ENCODE measurements at regions not wholly inside any gene's neighbourhood (a gene's known extent, or its start where the extent isn't known, plus 50 kb on each side); places are given as distances from the start of the nearest gene placed in this dataset.
"Not testable (repeated sequence)": the region's sequence is repeated elsewhere in the genome, so short reads cannot be mapped to it uniquely, and the experiment has no call there.

DNA sequence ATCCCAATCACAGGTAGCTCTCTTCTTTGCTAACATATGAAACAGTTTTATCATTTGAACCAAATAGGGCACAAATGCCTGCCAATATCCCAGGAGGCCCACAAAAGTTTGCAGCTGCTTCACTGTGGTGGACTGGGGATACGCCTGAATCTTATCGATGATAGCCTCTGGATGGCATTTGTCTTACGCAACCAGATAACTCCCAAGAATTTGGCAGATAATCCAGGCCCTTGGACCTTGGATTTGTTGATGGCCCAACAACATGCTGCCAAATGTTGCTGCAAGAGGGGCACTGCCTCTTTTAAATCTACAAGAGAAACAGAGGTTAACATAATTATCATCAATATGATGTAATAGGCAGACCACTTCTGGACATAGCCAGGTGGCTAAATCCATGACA, 587.1 kb upstream of the LRRTM4 start:
- in situ Hi-C loops (cut with HindIII; ENCODE audit: low pct_unique_long_range_greater_than_20kb, low sequenced_read_pairs) = no loop called here
- no peak for DNase-seq (ENCODE audit: low read depth in 1 of 2, low spot score in 1 of 2)
- TF ChIP-seq JUND (IDR thresholded peaks at IDR 0.05; ENCODE audit: low read depth) = no peak

DNA sequence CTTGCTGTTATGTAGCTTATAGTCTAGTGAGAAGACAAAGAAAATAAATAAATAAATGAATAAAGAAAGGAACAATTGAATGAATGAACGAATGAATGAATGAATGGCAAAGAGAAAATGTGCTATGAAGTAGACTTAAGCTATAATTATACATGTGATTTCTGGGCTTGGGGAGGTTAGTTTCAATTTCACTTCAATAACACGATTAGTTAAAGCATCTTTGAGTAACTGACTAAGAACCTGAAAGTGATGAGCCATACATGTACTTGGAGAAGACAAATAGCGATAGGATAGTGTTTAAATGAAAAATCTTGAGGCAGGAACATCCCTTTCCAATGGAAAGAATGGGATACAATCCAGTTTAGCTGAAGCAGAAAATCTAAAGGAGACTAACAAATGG, 593.1 kb upstream of the LRRTM4 start:
- no peak for TF ChIP-seq JUND (IDR thresholded peaks at IDR 0.05; ENCODE audit: low read depth)
- in situ Hi-C loops (cut with HindIII; ENCODE audit: low pct_unique_long_range_greater_than_20kb, low sequenced_read_pairs) = no loop called here

DNA sequence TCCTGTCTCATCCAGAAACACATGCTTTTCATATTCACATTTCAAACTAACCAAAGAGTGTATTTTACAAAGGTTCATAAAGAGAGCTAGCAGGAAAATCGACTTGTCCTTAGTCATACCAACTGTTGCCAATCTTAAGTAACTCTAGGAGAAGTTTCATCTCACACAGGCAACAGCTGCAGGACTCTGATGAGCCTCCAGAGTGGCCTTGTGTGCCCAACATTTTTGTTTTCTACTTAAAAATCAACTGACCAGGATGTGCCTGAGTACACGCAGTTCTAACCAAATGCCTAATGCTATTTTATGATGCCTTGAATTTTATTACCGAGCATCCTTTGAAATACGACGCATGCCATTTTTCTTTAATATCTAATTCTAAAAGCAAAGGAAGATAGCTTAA, 595.9 kb upstream of the LRRTM4 start:
- in situ Hi-C loops (cut with HindIII; ENCODE audit: low pct_unique_long_range_greater_than_20kb, low sequenced_read_pairs) = no loop called here
- TF ChIP-seq JUND (IDR thresholded peaks at IDR 0.05; ENCODE audit: low read depth) = no peak
- no peak for DNase-seq (ENCODE audit: low read depth in 1 of 2, low spot score in 1 of 2)

More for the DNA sequence above, 593.1 kb upstream of the LRRTM4 start:
- no peak for DNase-seq (ENCODE audit: low read depth in 1 of 2, low spot score in 1 of 2)

DNA sequence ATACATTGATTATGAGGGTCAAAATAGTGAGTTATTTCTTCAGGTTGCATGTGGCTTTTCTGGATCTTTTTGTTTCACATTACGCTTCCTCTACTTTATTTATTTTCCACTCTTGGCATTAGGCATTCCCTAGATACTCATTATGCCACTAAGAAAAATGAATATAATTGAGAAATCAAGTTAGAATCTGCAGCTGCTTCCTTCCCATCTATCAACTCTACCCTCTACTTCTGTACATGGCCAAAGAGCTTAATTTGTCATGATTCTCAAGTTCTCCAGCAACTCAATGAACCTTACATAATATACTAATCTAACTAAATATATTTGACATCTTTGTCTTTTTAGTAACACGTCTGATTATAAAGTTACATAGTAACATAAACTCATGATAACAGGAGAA, 598.1 kb upstream of the LRRTM4 start:
- TF ChIP-seq JUND (IDR thresholded peaks at IDR 0.05; ENCODE audit: low read depth) = no peak
- DNase-seq (ENCODE audit: low read depth in 1 of 2, low spot score in 1 of 2) = no peak
- in situ Hi-C loops (cut with HindIII; ENCODE audit: low pct_unique_long_range_greater_than_20kb, low sequenced_read_pairs) = no loop called here

DNA sequence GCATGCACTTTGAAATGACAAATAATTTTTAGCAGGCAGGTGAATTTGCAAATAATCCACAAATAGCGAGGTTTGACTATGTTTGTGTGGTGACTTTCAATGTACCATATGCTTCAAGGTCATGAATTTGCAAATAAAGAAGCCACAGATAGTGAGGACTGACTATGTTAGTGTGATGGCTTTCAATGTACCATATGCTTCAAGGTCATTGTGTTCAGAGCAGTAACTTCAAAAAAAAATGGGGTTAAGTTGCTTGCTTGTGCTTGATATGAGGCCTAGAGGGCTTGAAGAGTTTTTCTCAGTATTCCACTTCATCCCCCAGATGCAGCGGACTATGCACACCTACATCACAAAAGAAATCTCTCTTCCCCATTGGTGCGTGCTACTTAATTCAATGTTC, 602.9 kb upstream of the LRRTM4 start:
- DNase-seq (ENCODE audit: low read depth in 1 of 2, low spot score in 1 of 2) = no peak
- in situ Hi-C loops (cut with HindIII; ENCODE audit: low pct_unique_long_range_greater_than_20kb, low sequenced_read_pairs) = no loop called here
- TF ChIP-seq JUND (IDR thresholded peaks at IDR 0.05; ENCODE audit: low read depth) = no peak

DNA sequence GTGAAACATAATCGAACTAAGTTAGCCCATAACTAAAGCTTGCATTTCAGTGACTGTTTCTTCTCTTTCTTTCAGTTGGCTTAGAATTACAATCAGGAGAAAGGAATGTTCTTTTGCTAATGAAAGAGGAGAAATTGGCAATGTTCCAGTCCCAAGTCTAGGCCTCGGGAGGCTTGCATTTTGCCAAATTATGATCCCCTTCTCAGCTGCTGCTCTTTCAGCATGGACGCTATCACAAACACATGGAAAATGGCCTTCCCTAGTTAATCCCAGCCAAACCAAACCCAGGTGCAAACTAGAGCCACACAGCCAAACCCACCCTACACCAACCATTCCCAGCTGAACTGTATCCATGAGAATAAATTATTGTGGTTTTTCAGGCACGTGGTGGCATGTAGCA, 605.2 kb upstream of the LRRTM4 start:
- no peak for TF ChIP-seq JUND (IDR thresholded peaks at IDR 0.05; ENCODE audit: low read depth)
- DNase-seq (ENCODE audit: low read depth in 1 of 2, low spot score in 1 of 2) = no peak
- in situ Hi-C loops (cut with HindIII; ENCODE audit: low pct_unique_long_range_greater_than_20kb, low sequenced_read_pairs) = no loop called here

DNA sequence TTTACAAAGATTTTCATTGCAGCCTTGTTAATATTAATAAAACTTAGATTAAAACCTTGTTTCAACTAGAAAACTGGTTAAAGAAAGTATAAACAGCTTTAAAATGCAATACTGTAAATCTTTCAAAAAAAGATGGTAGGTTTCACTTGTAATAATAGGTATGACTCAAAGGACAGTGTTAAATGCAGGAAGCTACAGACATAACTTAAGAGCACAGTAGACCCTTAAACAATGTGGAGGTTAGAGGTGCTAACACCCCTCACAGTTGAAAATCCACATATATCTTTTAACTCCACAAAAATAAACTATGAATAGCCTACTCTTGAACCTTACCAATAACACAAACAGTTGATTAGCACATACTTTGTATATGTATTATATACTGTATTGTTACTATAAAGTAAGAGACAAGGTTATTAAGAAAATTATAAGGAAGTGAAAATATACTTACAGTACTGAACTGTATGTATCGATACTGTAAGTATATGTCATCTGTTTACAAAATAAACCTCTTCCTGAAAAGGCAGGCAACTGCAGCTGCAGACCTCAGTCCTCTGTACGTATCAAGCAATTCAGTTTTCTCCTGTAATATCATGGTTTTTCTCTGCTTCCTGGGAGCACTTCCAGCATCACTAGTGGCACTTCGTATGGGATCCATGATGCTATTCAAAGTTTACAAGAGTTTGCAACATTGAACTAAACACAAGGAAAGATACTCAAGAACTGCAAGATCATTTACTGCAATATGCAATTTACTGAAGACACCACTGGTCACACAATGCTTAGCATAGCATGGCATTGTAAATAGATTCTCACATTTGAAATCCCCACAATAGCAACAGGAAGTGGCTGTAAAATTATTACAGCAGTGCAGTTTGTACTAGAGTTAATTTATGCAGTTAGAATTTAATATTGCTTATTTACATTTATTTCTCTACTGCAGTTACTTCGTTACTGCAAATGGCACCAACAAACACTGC, 610.5 kb upstream of the LRRTM4 start:
- no peak for DNase-seq (ENCODE audit: low read depth in 1 of 2, low spot score in 1 of 2)
- TF ChIP-seq JUND (IDR thresholded peaks at IDR 0.05; ENCODE audit: low read depth) = no peak
- in situ Hi-C loops (cut with HindIII; ENCODE audit: low pct_unique_long_range_greater_than_20kb, low sequenced_read_pairs) = no loop called here

DNA sequence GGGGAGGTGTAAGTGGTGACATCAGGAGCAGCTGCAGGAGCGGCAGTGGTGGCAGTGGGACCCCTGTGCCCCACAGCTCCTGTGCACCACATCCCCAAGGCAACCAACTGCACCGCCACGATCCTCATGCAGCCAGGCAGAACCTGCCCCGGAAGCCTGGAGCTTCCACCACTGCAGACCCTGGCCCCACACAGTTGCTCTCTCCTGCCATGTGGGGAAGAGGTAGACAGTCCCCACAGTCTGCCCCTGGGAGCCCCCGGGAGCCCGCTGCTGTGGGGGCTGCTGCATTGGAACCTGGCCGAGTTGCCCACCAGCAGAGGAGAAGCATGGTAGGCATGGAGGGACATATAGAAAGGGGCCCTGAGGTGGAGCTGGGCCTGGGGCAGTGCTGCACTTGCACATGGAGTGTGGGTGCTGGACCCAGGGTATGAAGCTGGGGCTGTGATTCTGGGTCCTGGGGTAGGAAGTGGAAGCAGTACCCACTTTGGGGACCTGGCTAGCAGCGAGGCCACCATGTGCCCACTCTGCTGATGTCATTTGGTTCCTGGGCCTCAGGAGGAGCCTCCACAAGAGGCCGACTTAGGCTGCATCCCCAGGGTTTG, 623.3 kb upstream of the LRRTM4 start:
- in situ Hi-C loops (cut with HindIII; ENCODE audit: low pct_unique_long_range_greater_than_20kb, low sequenced_read_pairs) = no loop called here

DNA sequence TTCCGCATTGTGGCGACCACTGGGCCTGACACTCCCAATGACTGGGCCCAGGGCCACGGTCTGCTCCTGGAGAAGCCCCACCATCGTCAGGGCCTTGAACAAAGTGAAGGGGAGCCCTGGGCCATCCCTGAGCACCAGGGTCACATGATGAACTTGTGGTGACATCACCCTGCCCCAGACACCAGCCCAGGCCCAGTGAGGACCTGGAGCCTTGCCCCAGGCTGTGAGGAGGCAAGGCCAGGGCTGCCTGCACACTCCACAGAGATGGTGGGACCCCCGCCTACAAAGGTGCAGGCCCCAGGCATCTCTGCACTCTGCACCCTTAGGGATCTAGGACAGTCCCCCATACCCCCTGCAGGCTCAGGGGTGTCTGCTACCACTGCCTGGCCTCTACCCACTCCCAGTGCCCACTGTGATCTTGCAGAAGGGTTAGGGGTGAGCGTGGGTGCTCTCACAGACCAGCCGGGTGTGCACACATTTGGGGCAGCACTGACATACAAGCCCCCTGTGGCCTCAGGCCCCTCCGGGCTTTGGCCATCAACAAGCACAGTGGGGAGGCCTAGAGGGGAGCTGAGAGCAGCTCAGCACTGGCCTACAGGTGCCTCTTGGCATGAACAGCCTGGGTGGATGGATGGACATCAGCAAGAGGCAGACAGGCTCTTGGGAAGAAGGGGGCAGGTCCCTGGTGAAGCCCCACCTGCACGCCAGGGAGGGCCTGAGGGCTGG, 624.0 kb upstream of the LRRTM4 start:
- TF ChIP-seq JUND (IDR thresholded peaks at IDR 0.05; ENCODE audit: low read depth) = no peak
- in situ Hi-C loops (cut with HindIII; ENCODE audit: low pct_unique_long_range_greater_than_20kb, low sequenced_read_pairs) = no loop called here
- DNase-seq (ENCODE audit: low read depth in 1 of 2, low spot score in 1 of 2) = no peak

More for the DNA sequence above, 623.3 kb upstream of the LRRTM4 start:
- DNase-seq (ENCODE audit: low read depth in 1 of 2, low spot score in 1 of 2) = no peak
- no peak for TF ChIP-seq JUND (IDR thresholded peaks at IDR 0.05; ENCODE audit: low read depth)

DNA sequence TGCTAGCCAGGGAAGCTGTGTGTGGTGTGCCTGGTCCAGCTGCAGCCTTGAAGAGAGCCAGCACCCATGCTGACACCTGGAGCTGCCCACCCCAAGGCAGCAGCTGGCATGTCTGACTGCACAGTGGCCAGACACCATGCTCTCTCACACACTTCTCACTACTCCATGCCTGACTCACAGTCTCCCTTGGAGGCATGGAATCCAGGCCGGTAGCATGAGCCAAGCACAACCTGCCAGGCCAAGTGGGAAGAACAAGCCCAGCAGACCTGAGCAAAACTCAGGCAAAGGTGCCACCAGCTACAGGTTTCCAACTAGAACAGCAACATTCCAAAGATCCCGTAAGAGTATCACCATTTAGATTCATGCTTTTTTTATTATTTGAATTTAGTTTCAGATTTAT, 625.3 kb upstream of the LRRTM4 start:
- TF ChIP-seq JUND (IDR thresholded peaks at IDR 0.05; ENCODE audit: low read depth) = no peak
- peak in 1 of 2 experiments; percentile 35 for DNase-seq (ENCODE audit: low read depth in 1 of 2, low spot score in 1 of 2)

DNA sequence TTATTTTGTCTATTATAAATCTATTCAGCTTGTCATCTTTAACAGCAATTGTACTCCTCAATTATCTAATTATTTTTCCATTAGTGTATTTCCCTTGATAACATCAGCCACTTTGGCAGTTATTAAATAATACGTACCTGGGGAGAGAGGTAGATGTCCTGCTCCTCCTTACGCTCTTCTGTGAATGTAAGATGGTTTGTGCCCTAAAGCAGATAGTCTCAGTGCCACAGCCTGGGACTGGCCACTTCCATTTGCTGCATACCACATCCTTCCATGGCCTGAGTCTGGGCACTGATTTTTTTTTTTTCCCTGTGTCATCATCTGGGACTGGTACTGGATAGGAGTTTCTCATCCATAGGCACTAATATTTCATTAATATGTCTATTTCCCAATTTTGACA, 632.4 kb upstream of the LRRTM4 start:
- in situ Hi-C loops (cut with HindIII; ENCODE audit: low pct_unique_long_range_greater_than_20kb, low sequenced_read_pairs) = no loop called here

More for the DNA sequence above, 625.3 kb upstream of the LRRTM4 start:
- in situ Hi-C loops (cut with HindIII; ENCODE audit: low pct_unique_long_range_greater_than_20kb, low sequenced_read_pairs) = no loop called here

DNA sequence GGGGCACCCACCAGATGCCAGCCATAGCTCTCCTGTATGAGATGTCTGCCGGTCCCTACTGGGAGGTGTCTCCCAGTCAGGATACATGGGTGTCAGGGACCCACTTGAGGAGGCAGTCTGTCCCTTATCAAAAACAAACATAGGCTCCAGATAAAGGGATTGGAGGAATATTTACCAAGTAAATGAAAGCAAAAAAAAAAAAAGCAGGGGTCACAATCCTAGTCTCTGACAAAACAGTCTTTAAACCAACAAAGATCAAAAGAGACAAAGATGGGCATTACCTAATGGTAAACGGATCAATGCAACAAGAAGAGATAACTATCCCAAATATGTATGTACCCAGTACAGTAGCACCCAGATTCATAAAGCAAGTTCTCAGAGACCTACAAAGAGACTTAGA, 640.0 kb upstream of the LRRTM4 start:
- TF ChIP-seq JUND (IDR thresholded peaks at IDR 0.05; ENCODE audit: low read depth) = no peak
- in situ Hi-C loops (cut with HindIII; ENCODE audit: low pct_unique_long_range_greater_than_20kb, low sequenced_read_pairs) = no loop called here
- no peak for DNase-seq (ENCODE audit: low read depth in 1 of 2, low spot score in 1 of 2)

More for the DNA sequence above, 632.4 kb upstream of the LRRTM4 start:
- no peak for DNase-seq (ENCODE audit: low read depth in 1 of 2, low spot score in 1 of 2)
- TF ChIP-seq JUND (IDR thresholded peaks at IDR 0.05; ENCODE audit: low read depth) = no peak

DNA sequence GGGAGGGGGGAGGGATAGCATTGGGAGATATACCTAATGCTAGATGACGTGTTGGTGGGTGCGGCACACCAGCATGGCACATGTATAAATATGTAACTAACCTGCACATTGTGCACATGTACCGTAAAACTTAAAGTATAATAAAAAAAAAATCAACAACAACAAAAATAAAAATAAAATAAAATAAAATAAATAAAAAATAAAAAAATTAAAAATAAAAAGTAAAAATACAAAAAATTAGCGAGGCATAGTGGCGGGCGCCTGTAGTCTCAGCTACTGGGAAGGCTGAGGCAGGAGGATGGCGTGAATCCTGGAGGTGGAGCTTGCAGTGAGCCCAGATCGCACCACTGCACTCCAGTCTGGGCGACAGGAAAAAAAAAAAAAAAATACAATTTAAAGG, 650.0 kb upstream of the LRRTM4 start:
- DNase-seq (ENCODE audit: low read depth in 1 of 2, low spot score in 1 of 2); in situ Hi-C loops (cut with HindIII; ENCODE audit: low pct_unique_long_range_greater_than_20kb, low sequenced_read_pairs): not testable (repeated sequence)
